ENCODE measurements at regions not wholly inside any gene's neighbourhood (a gene's known extent, or its start where the extent isn't known, plus 50 kb on each side); places are given as distances from the start of the nearest gene placed in this dataset.

DNA sequence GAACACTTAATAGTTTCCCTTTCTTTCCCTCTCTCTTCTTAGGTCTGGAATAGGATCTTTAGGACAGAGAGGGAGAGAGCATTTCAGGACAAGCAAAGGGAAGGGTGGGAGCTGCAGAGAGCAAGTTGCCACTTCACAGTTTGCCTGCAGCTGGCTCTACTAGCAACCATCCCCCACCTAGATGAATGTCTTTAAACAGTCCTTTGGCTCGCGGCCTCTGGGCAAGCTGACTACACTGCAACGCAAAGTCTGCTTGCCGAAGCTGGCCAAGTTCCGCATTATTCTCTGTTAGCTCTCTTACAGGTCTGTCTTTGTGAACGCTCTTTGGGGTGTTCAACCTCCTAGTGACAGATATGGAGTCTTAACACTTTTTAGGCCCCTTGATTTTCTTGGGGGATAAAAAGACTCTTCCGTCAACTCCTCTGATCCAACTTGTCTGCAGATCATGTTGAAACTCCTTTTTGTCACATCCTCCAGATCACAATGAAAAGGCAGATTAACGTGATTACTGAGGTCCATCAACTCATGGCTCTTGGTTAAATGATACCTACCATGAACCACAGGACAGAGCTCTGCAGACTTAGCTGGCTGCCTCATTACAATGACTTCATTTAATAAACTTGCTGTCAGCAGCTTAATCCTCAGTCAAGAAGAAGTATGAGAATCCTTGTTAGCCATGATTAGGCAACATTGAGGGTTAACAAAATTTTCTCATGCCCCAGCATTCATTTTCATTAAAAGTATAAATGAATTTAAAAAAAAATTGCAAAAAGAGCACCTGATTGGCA is 74.6 kb downstream of the SLC4A3 start:
- no peak overlapping the region for H2BK5ac ChIP-seq (ENCODE audit: insufficient read length, low read length)
- no peak overlapping the region for H3K9ac ChIP-seq (ENCODE audit: extremely low read depth, insufficient read length, low read length)
- Mint-ChIP-seq H3K27ac (no peak overlapping the region), H3K27me3 (ENCODE audit: low read depth) (peaks cover 27% of the 10 kb centered on the region), H3K4me1 (peaks cover 55 to 61% of the 10 kb centered on the region in 2 experiments), H3K4me3 (no peak overlapping the region), H3K36me3 (ENCODE audit: insufficient read depth in 1 of 3, low read depth in 3 of 3) (no peaks in the 10 kb centered on the region), H3K9me3 (no peaks in the 10 kb centered on the region; a peak in 1 of 5 replicates)
- no peak overlapping the region for H3K27ac ChIP-seq (ENCODE audit: insufficient read length, low read depth, low read length)
- H3K4me1 ChIP-seq (ENCODE audit: insufficient read depth, low read length): peaks cover 4% of the 10 kb centered on the region; the same call in 1 of the 2 replicates
- H3K79me2 ChIP-seq (ENCODE audit: insufficient read depth, low read length): no peaks in the 10 kb centered on the region
- H4K91ac ChIP-seq (ENCODE audit: insufficient read length, low read depth, low read length): no peak overlapping the region
- H3K4me2 ChIP-seq (ENCODE audit: insufficient read depth, insufficient read length, low read length): no peak overlapping the region
- no peak overlapping the region for H3K18ac ChIP-seq (ENCODE audit: insufficient read length, low read depth, low read length)
- H3K79me1 ChIP-seq (ENCODE audit: insufficient read depth, low read depth, low read length, poor library complexity, severe bottlenecking): no peaks in the 10 kb centered on the region
- no CpG with 5 or more reads among the region's 8 CpGs for WGBS (ENCODE audit: extremely low coverage, insufficient read length, low lambda C conversion rate)
- no peak overlapping the region for H4K5ac ChIP-seq (ENCODE audit: insufficient read length, low read depth, low read length)
- H2AK5ac ChIP-seq (ENCODE audit: insufficient read length, low read length): no peak overlapping the region
- no peak overlapping the region for H3T11ph ChIP-seq (ENCODE audit: low read length)
- no peak overlapping the region for H3K4ac ChIP-seq (ENCODE audit: low read depth, low read length)
- DNase-seq: peak; percentile 49
- H3K56ac ChIP-seq (ENCODE audit: insufficient read length, low read depth, low read length): no peak overlapping the region
- no peak overlapping the region for H4K8ac ChIP-seq (replicated peaks; ENCODE audit: insufficient read length, low read depth, low read length)
- H3K14ac ChIP-seq (ENCODE audit: insufficient read depth, low read length): no peak overlapping the region
- H3K23me2 ChIP-seq (ENCODE audit: insufficient read length, low read depth, low read length, poor library complexity, severe bottlenecking): no peaks in the 10 kb centered on the region
- H3K9me3 ChIP-seq (ENCODE audit: control insufficient read depth, low read depth, low read length): no peaks in the 10 kb centered on the region
- no peaks in the 10 kb centered on the region for H4K20me1 ChIP-seq (ENCODE audit: control insufficient read depth, insufficient read depth, insufficient read length)
- no peak overlapping the region for H3K23ac ChIP-seq (ENCODE audit: insufficient read length, low read depth, low read length)
- H2BK120ac ChIP-seq (ENCODE audit: low read depth, low read length, poor library complexity, severe bottlenecking): no peak overlapping the region
- H2BK20ac ChIP-seq (ENCODE audit: low read depth, low read length, poor library complexity, severe bottlenecking): no peak overlapping the region
- no peaks in the 10 kb centered on the region for H3K27me3 ChIP-seq (ENCODE audit: insufficient read depth, low read length)
- H2BK12ac ChIP-seq (ENCODE audit: insufficient read length, low read depth, low read length): no peak overlapping the region
- no peak overlapping the region for H2BK15ac ChIP-seq (ENCODE audit: low read depth, low read length)
- TF ChIP-seq, protein P1, sequence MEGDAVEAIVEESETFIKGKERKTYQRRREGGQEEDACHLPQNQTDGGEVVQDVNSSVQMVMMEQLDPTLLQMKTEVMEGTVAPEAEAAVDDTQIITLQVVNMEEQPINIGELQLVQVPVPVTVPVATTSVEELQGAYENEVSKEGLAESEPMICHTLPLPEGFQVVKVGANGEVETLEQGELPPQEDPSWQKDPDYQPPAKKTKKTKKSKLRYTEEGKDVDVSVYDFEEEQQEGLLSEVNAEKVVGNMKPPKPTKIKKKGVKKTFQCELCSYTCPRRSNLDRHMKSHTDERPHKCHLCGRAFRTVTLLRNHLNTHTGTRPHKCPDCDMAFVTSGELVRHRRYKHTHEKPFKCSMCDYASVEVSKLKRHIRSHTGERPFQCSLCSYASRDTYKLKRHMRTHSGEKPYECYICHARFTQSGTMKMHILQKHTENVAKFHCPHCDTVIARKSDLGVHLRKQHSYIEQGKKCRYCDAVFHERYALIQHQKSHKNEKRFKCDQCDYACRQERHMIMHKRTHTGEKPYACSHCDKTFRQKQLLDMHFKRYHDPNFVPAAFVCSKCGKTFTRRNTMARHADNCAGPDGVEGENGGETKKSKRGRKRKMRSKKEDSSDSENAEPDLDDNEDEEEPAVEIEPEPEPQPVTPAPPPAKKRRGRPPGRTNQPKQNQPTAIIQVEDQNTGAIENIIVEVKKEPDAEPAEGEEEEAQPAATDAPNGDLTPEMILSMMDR (conservative IDR thresholded peaks at IDR 0.05): no peak
- no peak overlapping the region for H2AFZ ChIP-seq (ENCODE audit: low read length)
